A549 (cell line): ENCODE measurements at regions not wholly inside any gene's neighbourhood (a gene's known extent, or its start where the extent isn't known, plus 50 kb on each side); places are given as distances from the start of the nearest gene placed in this dataset.

Source experiments
- CHD2 ChIP-seq: fragments of 150-350 bp; IDR thresholded peaks from 2 replicates; pipeline ENCODE4 v1.6.1; 2014; ENCODE audit warnings: low read length; ENCODE audit not compliant: partially characterized antibody
- CTCF ChIP-seq: fragments of >200 bp; sonication (Bioruptor Twin); formaldehyde crosslinking; IDR thresholded peaks from 3 replicates; pipeline ENCODE4 v1.5.1; 2016
- E2F6 ChIP-seq: IDR thresholded peaks from 2 replicates; pipeline ENCODE4 v1.6.1; 2012; ENCODE audit warnings: low read depth, borderline replicate concordance
- EP300 ChIP-seq, 2 experiments: fragments of >200 bp; sonication (Bioruptor Twin); formaldehyde crosslinking; IDR thresholded peaks; 2 replicates in 1 of 2; 3 replicates in 1 of 2; pipeline ENCODE4 v1.6.1; 2016 to 2017
- ESRRA ChIP-seq: fragments of 150-350 bp; IDR thresholded peaks from 2 replicates; pipeline ENCODE4 v1.6.1; 2014; ENCODE audit warnings: mild to moderate bottlenecking, low read length, borderline replicate concordance
- JUN ChIP-seq, 2 experiments: fragments of >200 bp; sonication (Bioruptor Twin); formaldehyde crosslinking; IDR thresholded peaks; 2 replicates in 1 of 2; 3 replicates in 1 of 2; pipeline ENCODE4 v1.6.1; 2016 to 2017
- NR3C1 ChIP-seq: fragments of >200 bp; sonication (Bioruptor Twin); formaldehyde crosslinking; IDR thresholded peaks from 3 replicates; pipeline ENCODE4 v1.6.1; 2017
- PBX3 ChIP-seq: IDR thresholded peaks from 2 replicates; pipeline ENCODE4 v1.6.1; 2012
- PHF8 ChIP-seq: fragments of 200-600 bp; sonication (generic); IDR thresholded peaks from 2 replicates; pipeline ENCODE4 v1.6.1; 2016; ENCODE audit warnings: low read depth, mild to moderate bottlenecking, antibody characterized with exemption, moderate library complexity, borderline replicate concordance
- POLR2A ChIP-seq: IDR thresholded peaks from 2 replicates; pipeline ENCODE4 v1.6.1; 2012; ENCODE audit warnings: mild to moderate bottlenecking, low read length
- SMC3 ChIP-seq: fragments of >200 bp; sonication (Bioruptor Twin); formaldehyde crosslinking; IDR thresholded peaks from 3 replicates; pipeline ENCODE4 v1.6.1; 2018; ENCODE audit warnings: inconsistent platforms
- USF2 ChIP-seq: fragments of 450-650 bp; IDR thresholded peaks from 2 replicates; pipeline ENCODE4 v1.6.1; 2014; ENCODE audit warnings: antibody characterized with exemption

- TF ChIP-seq CTCF (no peak), POLR2A (no peak), NR3C1 (no peak), PHF8 (no peak), EP300 (IDR thresholded peaks at IDR 0.05) (no peak), USF2 (no peak), ESRRA (no peak), E2F6 (no peak), PBX3 (no peak), JUN (IDR thresholded peaks at IDR 0.05) (no peak), CHD2 (no peak), SMC3 (no peak)
Measured at GRCh38 chr12:16474801-16475200, 127.4 kb downstream of the MGST1 start.
